Stimulated activated CD8-positive, alpha-beta memory T cell treated with anti-CD3 and anti-CD28 coated beads, Interleukin-4, amount 100 ng/mL, for 4 hours (primary cell): ENCODE measurements at regions not wholly inside any gene's neighbourhood (a gene's known extent, or its start where the extent isn't known, plus 50 kb on each side); places are given as distances from the start of the nearest gene placed in this dataset.

Experiments
- DNase-seq, 2 donors: peaks; one replicate each; pipeline ENCODE4 v3.0.0-alpha.2; 2020; ENCODE audit warnings: low read depth in 2 of 2, low spot score in 1 of 2

DNA sequence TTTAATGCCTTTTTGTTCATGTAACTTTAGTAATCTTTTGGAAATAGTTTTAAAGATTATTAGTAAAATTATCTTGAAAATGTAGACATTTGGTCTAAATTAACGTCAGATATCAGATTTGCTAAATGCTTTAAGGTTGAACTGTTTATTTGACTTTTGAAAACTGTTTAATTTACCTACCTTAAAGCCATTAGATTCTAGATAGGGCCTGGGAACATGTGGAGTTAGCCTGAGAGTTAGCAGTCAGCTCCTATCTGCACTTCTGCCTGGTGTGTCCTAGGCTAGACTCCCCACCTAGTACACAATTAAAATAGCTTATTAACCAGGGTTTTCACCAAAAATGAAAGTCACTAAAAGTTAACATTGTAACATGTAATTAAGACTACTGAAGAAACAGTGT, 53.7 kb upstream of the CFAP20DC start:
- no peak for DNase-seq

DNA sequence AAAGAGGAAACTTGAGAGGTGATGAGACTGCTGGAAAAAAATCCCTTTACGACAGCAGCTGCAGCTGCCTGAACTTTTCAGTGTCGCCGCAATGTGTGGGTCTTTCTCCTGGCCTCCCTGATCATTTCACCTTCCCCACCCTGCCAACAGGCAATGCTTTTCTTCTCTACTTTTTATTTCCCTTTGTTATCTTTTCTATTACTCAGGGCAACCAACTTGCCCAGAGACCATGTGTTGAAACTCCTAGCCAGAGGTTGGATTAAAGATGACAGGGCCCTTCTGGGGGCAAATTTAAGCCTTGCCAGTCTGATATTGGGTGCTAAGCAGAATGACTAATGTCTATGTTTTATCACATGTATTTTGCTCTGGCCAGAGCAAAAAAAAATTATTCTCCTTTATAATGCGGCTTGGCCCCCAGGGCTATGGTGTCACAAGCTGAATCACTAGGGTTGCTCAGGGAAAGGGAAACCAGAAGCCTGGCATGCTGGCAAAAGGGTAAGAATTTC, 51.5 kb upstream of the CFAP20DC start:
- DNase-seq, result no peak
